SJCRH30 (cell line): ENCODE measurements at regions not wholly inside any gene's neighbourhood (a gene's known extent, or its start where the extent isn't known, plus 50 kb on each side); places are given as distances from the start of the nearest gene placed in this dataset.
"Not testable (repeated sequence)": the region's sequence is repeated elsewhere in the genome, so short reads cannot be mapped to it uniquely, and the experiment has no call there.

Experiments used
- DNase-seq, 2 experiments: peaks; one replicate each; pipeline ENCODE4 v3.0.0-alpha.2; 2015 to 2020
- H3K27ac ChIP-seq: fragments of 250-450 bp; sonication (Bioruptor Pico); 2 replicates; pipeline ENCODE4 v1.5.1; 2020; ENCODE audit warnings: mild to moderate bottlenecking, moderate library complexity
- H3K27me3 ChIP-seq: fragments of 250-450 bp; sonication (Bioruptor Pico); 2 replicates; pipeline ENCODE4 v1.5.1; 2020; ENCODE audit warnings: mild to moderate bottlenecking, moderate library complexity
- H3K36me3 ChIP-seq: fragments of 250-450 bp; sonication (Bioruptor Pico); 2 replicates; pipeline ENCODE4 v1.5.1; 2020; ENCODE audit warnings: mild to moderate bottlenecking, moderate library complexity
- H3K4me1 ChIP-seq: fragments of 250-450 bp; sonication (Bioruptor Pico); 2 replicates; pipeline ENCODE4 v1.5.1; 2020; ENCODE audit warnings: mild to moderate bottlenecking, moderate library complexity
- H3K4me3 ChIP-seq: fragments of 250-450 bp; sonication (Bioruptor Pico); 2 replicates; pipeline ENCODE4 v1.5.1; 2020; ENCODE audit warnings: mild to moderate bottlenecking, moderate library complexity
- H3K9me3 ChIP-seq: fragments of 250-450 bp; sonication (Bioruptor Pico); replicated peaks from 2 replicates; pipeline ENCODE4 v1.5.1; 2020; ENCODE audit warnings: mild to moderate bottlenecking, moderate library complexity

DNA sequence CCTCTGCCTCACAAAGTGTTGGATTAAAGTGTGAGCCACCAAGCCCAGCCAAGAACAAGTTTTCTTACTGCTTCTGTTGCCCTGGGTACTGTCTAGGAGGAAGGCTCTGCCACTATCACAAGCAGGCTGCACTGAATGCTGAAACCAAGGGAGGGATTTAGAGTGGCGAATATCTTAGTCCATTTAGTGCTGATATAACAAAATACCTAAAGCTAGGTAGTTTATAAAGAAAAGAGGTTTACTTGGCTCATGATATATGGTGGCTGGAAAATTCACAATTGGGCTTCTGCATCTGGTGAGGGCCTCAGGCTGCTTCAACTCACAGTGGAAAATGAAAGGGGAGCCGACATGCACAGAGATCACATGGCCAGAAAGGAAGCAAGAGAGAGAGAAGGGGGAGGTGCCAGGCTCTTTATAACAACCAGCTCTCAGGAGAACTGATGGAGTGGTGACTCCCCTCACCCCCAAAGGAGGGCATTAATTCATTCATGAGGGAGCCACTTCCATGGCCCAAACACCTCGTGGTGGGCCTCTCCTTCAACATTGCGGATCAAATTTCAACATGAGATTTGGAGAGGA is 146.0 kb upstream of the SERPINE2 start:
- H3K4me3 ChIP-seq = no peak overlapping the region
- no peak for DNase-seq
- no peaks in the 10 kb centered on the region for H3K27me3 ChIP-seq
- no peaks in the 10 kb centered on the region for H3K4me1 ChIP-seq
- no peaks in the 10 kb centered on the region for H3K9me3 ChIP-seq
- no peaks in the 10 kb centered on the region for H3K36me3 ChIP-seq
- no peak overlapping the region for H3K27ac ChIP-seq

DNA sequence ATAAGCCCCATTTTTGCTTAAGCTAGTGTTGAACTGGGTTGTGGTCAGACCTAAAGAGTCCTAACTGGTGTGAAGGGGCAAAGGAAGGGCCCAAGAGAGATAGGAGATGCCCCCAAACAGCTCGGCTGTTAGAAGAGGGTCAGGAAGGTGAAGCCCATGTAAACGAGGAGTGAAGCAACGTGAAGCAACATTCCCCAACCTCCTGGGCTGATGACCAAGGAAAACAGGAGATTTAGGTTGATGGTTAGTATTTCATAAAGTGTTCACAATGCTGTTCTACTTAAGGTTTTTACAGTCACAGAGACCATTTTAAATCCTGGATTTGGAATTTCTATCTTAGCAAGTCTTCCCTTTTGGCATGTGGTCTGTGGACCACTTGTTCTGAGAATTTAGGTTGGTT is 144.0 kb upstream of the SERPINE2 start:
- no peak overlapping the region for H3K27ac ChIP-seq

DNA sequence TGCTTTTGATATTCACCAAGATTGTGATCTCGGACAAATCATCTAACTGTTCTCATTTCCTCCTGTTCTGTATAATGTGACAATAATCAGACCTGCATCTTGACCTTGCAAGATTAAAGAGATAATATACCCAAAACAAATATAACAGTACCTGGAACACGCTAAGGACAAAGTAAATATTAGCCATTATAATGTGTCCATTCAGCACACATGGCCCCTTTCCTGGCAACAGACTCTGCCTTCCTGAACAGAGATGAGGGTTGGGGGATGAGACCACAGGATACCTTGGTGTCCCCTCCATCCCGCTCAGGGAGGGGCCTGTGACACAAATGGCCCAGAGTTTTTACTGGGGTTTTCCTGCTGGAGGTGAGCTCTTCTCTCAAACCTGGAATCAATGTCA is 143.4 kb upstream of the SERPINE2 start:
- no peak overlapping the region for H3K4me3 ChIP-seq
- H3K36me3 ChIP-seq = no peaks in the 10 kb centered on the region
- no peaks in the 10 kb centered on the region for H3K9me3 ChIP-seq
- no peaks in the 10 kb centered on the region for H3K4me1 ChIP-seq
- no peak for DNase-seq
- H3K27ac ChIP-seq = no peak overlapping the region
- no peaks in the 10 kb centered on the region for H3K27me3 ChIP-seq

More for the DNA sequence above, 144.0 kb upstream of the SERPINE2 start:
- no peaks in the 10 kb centered on the region for H3K4me1 ChIP-seq
- H3K9me3 ChIP-seq = no peaks in the 10 kb centered on the region
- H3K27me3 ChIP-seq = no peaks in the 10 kb centered on the region
- DNase-seq = no peak
- no peaks in the 10 kb centered on the region for H3K36me3 ChIP-seq
- no peak overlapping the region for H3K4me3 ChIP-seq

DNA sequence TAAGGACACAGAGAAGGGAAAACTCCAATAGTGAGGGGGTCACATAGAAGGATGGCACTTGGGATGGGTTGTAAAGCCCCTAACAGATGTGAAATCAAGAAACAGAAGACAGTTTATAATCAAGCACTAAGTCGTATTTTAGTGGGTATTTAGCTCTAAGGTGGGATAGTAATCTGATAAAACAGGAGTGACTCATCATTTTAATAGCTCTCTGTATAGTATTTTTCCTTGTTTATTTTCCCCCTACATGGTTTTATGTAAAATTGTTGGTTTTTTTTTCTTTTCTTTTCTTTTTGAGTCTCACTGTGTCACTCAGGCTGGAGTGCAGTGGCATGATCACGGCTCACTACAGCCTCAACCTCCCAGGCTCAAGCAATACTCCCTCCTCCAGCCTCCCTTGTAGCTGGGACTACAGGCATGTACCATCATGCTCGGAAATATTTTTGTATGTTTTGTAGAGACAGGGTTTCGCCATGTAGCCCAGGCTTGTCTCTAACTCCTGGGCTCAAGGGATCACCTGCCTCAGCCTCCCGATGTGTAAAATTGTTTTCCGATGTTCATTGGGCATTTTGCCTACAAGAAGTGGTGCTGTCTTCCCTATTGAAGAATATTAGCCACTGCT is 142.6 kb upstream of the SERPINE2 start:
- no peaks in the 10 kb centered on the region for H3K9me3 ChIP-seq
- H3K27me3 ChIP-seq = no peaks in the 10 kb centered on the region
- DNase-seq = no peak
- no peak overlapping the region for H3K4me3 ChIP-seq
- no peaks in the 10 kb centered on the region for H3K36me3 ChIP-seq
- H3K27ac ChIP-seq = no peak overlapping the region
- H3K4me1 ChIP-seq = no peaks in the 10 kb centered on the region

DNA sequence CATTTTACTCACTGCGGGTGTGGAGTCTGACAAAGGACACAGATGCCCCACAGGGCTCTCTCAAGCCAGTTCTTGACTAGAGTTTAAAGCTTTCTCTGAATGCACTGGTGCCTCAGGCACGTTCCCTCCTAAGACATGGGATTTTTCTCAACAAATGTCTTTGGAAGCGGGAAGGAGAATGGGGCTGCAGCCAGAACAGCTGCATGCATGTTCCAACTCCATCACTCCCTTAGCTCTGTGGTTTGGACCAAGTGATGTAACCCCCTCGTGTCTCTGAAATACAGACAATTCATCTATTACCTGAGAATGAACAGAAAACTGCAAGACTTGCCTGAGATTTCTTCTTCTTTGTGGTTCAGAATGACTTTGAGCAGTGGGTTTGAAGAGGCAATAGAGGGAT is 141.7 kb upstream of the SERPINE2 start:
- Histone ChIP-seq H3K27ac (no peak overlapping the region), H3K27me3 (no peaks in the 10 kb centered on the region), H3K9me3 (no peaks in the 10 kb centered on the region), H3K4me3 (no peak overlapping the region), H3K36me3 (no peaks in the 10 kb centered on the region), H3K4me1 (no peaks in the 10 kb centered on the region)
- DNase-seq = no peak

GRCh38 chr2:224178056-224178455 is 139.0 kb upstream of the SERPINE2 start:
- Histone ChIP-seq H3K9me3 (no peaks in the 10 kb centered on the region), H3K27me3 (no peaks in the 10 kb centered on the region), H3K27ac (no peak overlapping the region), H3K36me3 (no peaks in the 10 kb centered on the region), H3K4me3 (no peak overlapping the region), H3K4me1 (no peaks in the 10 kb centered on the region)
- DNase-seq = no peak

DNA sequence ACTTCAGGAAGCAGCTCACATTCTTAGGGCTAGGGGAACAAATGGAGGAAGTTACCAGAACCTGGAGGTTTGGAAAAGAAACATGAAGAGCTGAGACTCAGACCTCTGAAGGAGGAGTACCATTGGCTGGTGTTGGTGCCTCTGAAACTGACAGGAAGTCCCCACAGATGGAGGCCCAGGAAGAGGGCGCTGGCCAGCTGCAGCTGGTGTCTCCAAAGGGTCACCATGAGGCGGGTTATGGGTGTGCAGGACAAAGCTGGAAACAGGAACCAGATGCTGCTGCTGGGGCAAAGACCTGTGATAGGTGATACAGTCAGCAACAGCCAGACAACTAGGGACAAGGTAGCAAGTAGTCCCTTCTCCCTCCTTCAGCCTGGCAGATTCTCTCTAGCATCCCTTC is 136.5 kb upstream of the SERPINE2 start:
- DNase-seq = peak in 1 of 2 experiments; percentile 19
- H3K27ac ChIP-seq = no peak overlapping the region
- H3K4me1 ChIP-seq = no peaks in the 10 kb centered on the region
- no peaks in the 10 kb centered on the region for H3K9me3 ChIP-seq
- no peaks in the 10 kb centered on the region for H3K36me3 ChIP-seq
- no peaks in the 10 kb centered on the region for H3K27me3 ChIP-seq
- no peak overlapping the region for H3K4me3 ChIP-seq

DNA sequence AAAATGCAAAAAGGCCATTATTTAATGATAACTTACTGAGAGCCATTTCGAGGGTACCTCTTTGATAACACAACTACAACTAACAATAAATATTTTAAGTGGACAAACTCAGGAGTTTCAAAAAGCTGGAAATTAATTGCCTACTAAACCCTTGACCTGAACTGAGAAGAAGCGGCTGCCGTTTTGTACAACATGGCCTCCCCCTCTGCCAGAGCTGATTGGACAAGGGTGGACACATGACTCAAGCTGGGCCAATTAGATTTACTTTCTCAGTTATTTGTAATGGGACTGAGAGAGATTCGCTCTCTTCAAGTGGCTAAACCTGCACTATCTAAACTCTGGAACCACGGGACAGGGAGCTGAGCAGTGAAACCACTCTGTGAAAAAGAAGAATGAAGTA is 135.9 kb upstream of the SERPINE2 start:
- Histone ChIP-seq H3K27ac (no peak overlapping the region), H3K9me3 (no peaks in the 10 kb centered on the region), H3K27me3 (no peaks in the 10 kb centered on the region), H3K36me3 (no peaks in the 10 kb centered on the region), H3K4me3 (no peak overlapping the region), H3K4me1 (no peaks in the 10 kb centered on the region)
- peak; percentile 20 to 39 for DNase-seq

- H3K4me1 ChIP-seq = no peaks in the 10 kb centered on the region
- H3K27me3 ChIP-seq = no peaks in the 10 kb centered on the region
- no peak for DNase-seq
- no peaks in the 10 kb centered on the region for H3K36me3 ChIP-seq
- no peak overlapping the region for H3K27ac ChIP-seq
- H3K4me3 ChIP-seq = no peak overlapping the region
- no peaks in the 10 kb centered on the region for H3K9me3 ChIP-seq
Observed at GRCh38 chr2:224174521-224174920, 135.4 kb upstream of the SERPINE2 start.

DNA sequence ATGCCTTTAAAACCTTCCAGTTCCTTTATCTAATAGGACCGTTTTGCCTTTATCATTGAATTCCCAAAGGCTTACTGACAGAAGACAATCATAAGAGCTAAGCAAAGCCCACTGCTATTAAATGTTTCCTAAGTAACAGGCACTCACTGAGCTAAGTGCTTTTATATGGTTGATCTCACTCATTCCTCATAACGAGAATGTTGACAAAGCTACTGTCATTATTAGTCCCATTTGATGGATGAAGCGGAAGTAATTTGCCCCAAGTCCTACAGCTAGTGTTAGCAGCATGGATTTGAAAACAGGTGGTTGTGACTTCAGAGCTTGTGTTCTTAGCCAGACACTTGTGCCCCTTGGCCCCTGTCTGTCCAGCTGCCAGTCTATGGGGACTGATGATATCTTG is 134.8 kb upstream of the SERPINE2 start:
- H3K36me3 ChIP-seq = no peaks in the 10 kb centered on the region
- H3K27ac ChIP-seq = no peak overlapping the region
- H3K4me1 ChIP-seq = no peaks in the 10 kb centered on the region
- no peak overlapping the region for H3K4me3 ChIP-seq
- DNase-seq = peak in 1 of 2 experiments; percentile 22
- H3K9me3 ChIP-seq = no peaks in the 10 kb centered on the region
- no peaks in the 10 kb centered on the region for H3K27me3 ChIP-seq

- Histone ChIP-seq H3K4me1 (no peaks in the 10 kb centered on the region), H3K4me3 (no peak overlapping the region), H3K27me3 (no peaks in the 10 kb centered on the region), H3K36me3 (no peaks in the 10 kb centered on the region), H3K27ac (no peak overlapping the region), H3K9me3 (no peaks in the 10 kb centered on the region)
- DNase-seq = no peak
Observed at GRCh38 chr2:224173210-224173609, 134.1 kb upstream of the SERPINE2 start.

DNA sequence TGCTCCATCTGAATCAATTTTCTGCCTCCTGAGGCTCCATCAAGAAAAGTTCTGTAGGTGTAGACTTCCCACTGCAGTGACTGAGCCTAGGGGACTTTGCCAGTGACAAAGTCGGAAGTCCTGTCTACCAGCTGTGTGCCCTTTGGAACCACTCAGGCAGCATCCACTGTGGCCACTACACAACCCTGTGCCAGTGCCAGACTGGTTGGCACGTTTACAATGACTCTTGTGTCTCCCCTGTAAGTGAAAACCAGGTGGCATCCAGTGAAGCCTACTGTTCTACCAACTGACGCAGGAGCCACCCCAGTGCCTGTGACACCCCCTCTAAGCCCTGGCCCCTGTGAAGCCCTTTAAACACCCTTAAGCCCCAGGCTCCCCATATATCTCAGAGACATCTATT is 132.1 kb upstream of the SERPINE2 start:
- H3K4me1 ChIP-seq = no peaks in the 10 kb centered on the region
- no peak for DNase-seq
- H3K36me3 ChIP-seq = no peaks in the 10 kb centered on the region
- H3K27ac ChIP-seq = no peak overlapping the region
- no peaks in the 10 kb centered on the region for H3K9me3 ChIP-seq
- no peaks in the 10 kb centered on the region for H3K27me3 ChIP-seq
- H3K4me3 ChIP-seq = no peak overlapping the region

- no peak overlapping the region for H3K4me3 ChIP-seq
- no peak overlapping the region for H3K27ac ChIP-seq
- H3K36me3 ChIP-seq = no peaks in the 10 kb centered on the region
- H3K4me1 ChIP-seq = no peaks in the 10 kb centered on the region
- H3K9me3 ChIP-seq = no peaks in the 10 kb centered on the region
- no peak for DNase-seq
- no peaks in the 10 kb centered on the region for H3K27me3 ChIP-seq
Observed at GRCh38 chr2:224169847-224170246, 130.8 kb upstream of the SERPINE2 start.

DNA sequence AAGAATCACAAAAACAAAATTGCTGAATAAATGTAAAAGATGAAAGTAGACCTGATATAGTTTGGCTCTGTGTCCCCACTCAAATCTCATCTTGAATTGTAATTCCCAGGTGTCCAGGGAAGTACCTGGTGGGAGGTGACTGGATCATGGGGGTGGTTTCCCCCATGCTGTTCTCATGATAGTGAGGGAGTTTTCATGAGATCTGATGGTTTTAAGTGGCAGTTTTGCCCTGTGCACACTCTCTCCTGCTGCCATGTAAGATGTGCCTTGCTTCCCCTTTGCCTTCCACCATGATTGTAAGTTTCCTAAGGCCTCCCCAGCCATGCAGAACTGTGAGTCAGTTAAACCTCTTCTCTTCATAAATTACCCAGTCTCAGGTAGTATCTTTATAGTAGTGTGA is 128.7 kb upstream of the SERPINE2 start:
- not testable (repeated sequence) for H3K36me3 ChIP-seq, H3K4me3 ChIP-seq, H3K4me1 ChIP-seq, DNase-seq, H3K9me3 ChIP-seq, H3K27me3 ChIP-seq, H3K27ac ChIP-seq

- Histone ChIP-seq H3K27me3 (no peaks in the 10 kb centered on the region), H3K9me3 (no peaks in the 10 kb centered on the region), H3K4me1 (no peaks in the 10 kb centered on the region), H3K4me3 (no peak overlapping the region), H3K27ac (no peak overlapping the region), H3K36me3 (no peaks in the 10 kb centered on the region)
- no peak for DNase-seq
Observed at GRCh38 chr2:224166654-224167053, 127.6 kb upstream of the SERPINE2 start.

DNA sequence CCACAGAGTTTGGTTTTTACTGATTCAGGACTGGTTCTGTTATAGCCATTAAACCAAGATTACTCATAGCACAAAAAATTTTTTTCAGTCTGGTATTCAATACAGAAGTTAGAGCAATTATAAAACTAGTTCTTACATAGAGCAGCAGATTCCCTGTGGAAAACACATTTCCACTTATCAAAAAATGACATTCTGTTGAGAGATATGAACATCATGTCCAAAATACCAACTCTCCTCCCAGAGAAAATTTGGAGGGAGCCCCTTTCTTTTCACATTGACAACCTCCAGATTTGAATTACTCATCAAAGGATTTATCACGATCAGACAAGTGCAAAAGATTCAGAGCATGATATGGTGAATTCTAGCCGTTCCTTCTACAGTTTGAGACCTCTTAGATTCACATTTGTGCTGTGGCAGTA is 126.8 kb upstream of the SERPINE2 start:
- no peak overlapping the region for H3K27ac ChIP-seq
- DNase-seq = no peak
- H3K9me3 ChIP-seq = no peaks in the 10 kb centered on the region
- no peaks in the 10 kb centered on the region for H3K4me1 ChIP-seq
- no peaks in the 10 kb centered on the region for H3K36me3 ChIP-seq
- no peak overlapping the region for H3K4me3 ChIP-seq
- no peaks in the 10 kb centered on the region for H3K27me3 ChIP-seq
